H9 (cell line): ENCODE measurements at regions not wholly inside any gene's neighbourhood (a gene's known extent, or its start where the extent isn't known, plus 50 kb on each side); places are given as distances from the start of the nearest gene placed in this dataset.

Source experiments
- DNase-seq: peaks from one replicate; pipeline ENCODE4 v3.0.0-alpha.2; 2017
- H2AFZ ChIP-seq: one replicate; pipeline ENCODE4 v1.6.1; 2013; ENCODE audit warnings: mild to moderate bottlenecking, low read length, control low read depth, moderate library complexity
- H2AK5ac ChIP-seq: 2 replicates; pipeline ENCODE4 v1.6.1; 2013; ENCODE audit warnings: low read length, control low read depth, mixed read lengths; ENCODE audit not compliant: insufficient read length
- H2BK120ac ChIP-seq: one replicate; pipeline ENCODE4 v1.6.1; 2013; ENCODE audit warnings: low read depth, mild to moderate bottlenecking, low read length, control low read depth, inconsistent platforms; ENCODE audit not compliant: poor library complexity, severe bottlenecking
- H2BK12ac ChIP-seq: 2 replicates; pipeline ENCODE4 v1.6.1; 2013; ENCODE audit warnings: low read length, control low read depth, mixed read lengths, low read depth; ENCODE audit not compliant: insufficient read length
- H2BK15ac ChIP-seq: 2 replicates; pipeline ENCODE4 v1.6.1; 2013; ENCODE audit warnings: low read depth, low read length, control low read depth
- H2BK20ac ChIP-seq: one replicate; pipeline ENCODE4 v1.6.1; 2013; ENCODE audit warnings: low read depth, mild to moderate bottlenecking, low read length, control low read depth, inconsistent platforms; ENCODE audit not compliant: poor library complexity, severe bottlenecking
- H2BK5ac ChIP-seq: 2 replicates; pipeline ENCODE4 v1.6.1; 2013; ENCODE audit warnings: low read length, control low read depth, mixed read lengths; ENCODE audit not compliant: insufficient read length
- H3K14ac ChIP-seq: 2 replicates; pipeline ENCODE4 v1.6.1; 2013; ENCODE audit warnings: low read length, control low read depth; ENCODE audit not compliant: insufficient read depth
- H3K18ac ChIP-seq: 2 replicates; pipeline ENCODE4 v1.6.1; 2013; ENCODE audit warnings: low read depth, mild to moderate bottlenecking, mixed read lengths, low read length, control low read depth; ENCODE audit not compliant: insufficient read length
- H3K23ac ChIP-seq: 2 replicates; pipeline ENCODE4 v1.6.1; 2013; ENCODE audit warnings: low read length, control low read depth, mixed read lengths, low read depth; ENCODE audit not compliant: insufficient read length
- H3K23me2 ChIP-seq: 2 replicates; pipeline ENCODE4 v1.6.1; 2013; ENCODE audit warnings: low read depth, mild to moderate bottlenecking, mixed read lengths, low read length, control low read depth; ENCODE audit not compliant: insufficient read length, poor library complexity, severe bottlenecking
- H3K27ac ChIP-seq: 2 replicates; pipeline ENCODE4 v1.5.1; 2013; ENCODE audit warnings: low read length, control low read depth, mixed read lengths, low read depth; ENCODE audit not compliant: insufficient read length
- H3K27me3 ChIP-seq: 2 replicates; pipeline ENCODE4 v1.6.1; 2013; ENCODE audit warnings: low read length, control low read depth, inconsistent platforms; ENCODE audit not compliant: insufficient read depth
- H3K4ac ChIP-seq: 2 replicates; pipeline ENCODE4 v1.6.1; 2013; ENCODE audit warnings: low read depth, mild to moderate bottlenecking, control low read depth, inconsistent platforms, low read length, moderate library complexity
- H3K4me1 ChIP-seq: 2 replicates; pipeline ENCODE4 v1.6.1; 2013; ENCODE audit warnings: low read length, control low read depth, inconsistent platforms; ENCODE audit not compliant: insufficient read depth
- H3K4me2 ChIP-seq: 2 replicates; pipeline ENCODE4 v1.6.1; 2013; ENCODE audit warnings: low read length, control low read depth, mixed read lengths; ENCODE audit not compliant: insufficient read length, insufficient read depth
- H3K56ac ChIP-seq: 2 replicates; pipeline ENCODE4 v1.6.1; 2013; ENCODE audit warnings: low read depth, mild to moderate bottlenecking, mixed read lengths, low read length, control low read depth; ENCODE audit not compliant: insufficient read length
- H3K79me1 ChIP-seq: 2 replicates; pipeline ENCODE4 v1.6.1; 2013; ENCODE audit warnings: low read depth, mild to moderate bottlenecking, moderate library complexity, low read length, control low read depth, inconsistent platforms; ENCODE audit not compliant: insufficient read depth, poor library complexity, severe bottlenecking
- H3K79me2 ChIP-seq: 2 replicates; pipeline ENCODE4 v1.6.1; 2013; ENCODE audit warnings: low read length, control low read depth, inconsistent platforms; ENCODE audit not compliant: insufficient read depth
- H3K9ac ChIP-seq: 2 replicates; pipeline ENCODE4 v1.6.1; 2013; ENCODE audit warnings: low read length, control low read depth, mixed read lengths; ENCODE audit not compliant: insufficient read length; ENCODE audit errors: extremely low read depth
- H3K9me3 ChIP-seq: one replicate; pipeline ENCODE4 v1.6.1; 2013; ENCODE audit warnings: low read depth, low read length, inconsistent platforms; ENCODE audit not compliant: control insufficient read depth
- H3T11ph ChIP-seq: one replicate; pipeline ENCODE4 v1.6.1; 2013; ENCODE audit warnings: mild to moderate bottlenecking, low read length, control low read depth, inconsistent platforms
- H4K20me1 ChIP-seq: one replicate; pipeline ENCODE4 v1.6.1; 2013; ENCODE audit not compliant: control insufficient read depth, insufficient read length, insufficient read depth
- H4K5ac ChIP-seq: 2 replicates; pipeline ENCODE4 v1.6.1; 2013; ENCODE audit warnings: low read depth, mild to moderate bottlenecking, mixed read lengths, low read length, control low read depth; ENCODE audit not compliant: insufficient read length
- H4K8ac ChIP-seq: replicated peaks from 2 replicates; pipeline ENCODE4 v1.6.1; 2013; ENCODE audit warnings: low read length, control low read depth, mixed read lengths, low read depth; ENCODE audit not compliant: insufficient read length
- H4K91ac ChIP-seq: 2 replicates; pipeline ENCODE4 v1.6.1; 2013; ENCODE audit warnings: low read depth, mild to moderate bottlenecking, moderate library complexity, mixed read lengths, low read length, control low read depth; ENCODE audit not compliant: insufficient read length
- H3K27ac Mint-ChIP-seq, 3 experiments: 2 replicates in 2 of 3; 3 replicates in 1 of 3; pipeline ENCODE4 v1.8.0; 2020 to 2021; ENCODE audit warnings: mixed read lengths in 3 of 3, mild to moderate bottlenecking in 1 of 3, moderate library complexity in 1 of 3
- H3K27me3 Mint-ChIP-seq: 2 replicates; pipeline ENCODE4 v1.8.0; 2021; ENCODE audit warnings: low read depth, mild to moderate bottlenecking, moderate library complexity, mixed read lengths
- H3K36me3 Mint-ChIP-seq, 3 experiments: 2 replicates in 2 of 3; 3 replicates in 1 of 3; pipeline ENCODE4 v1.8.0; 2020 to 2021; ENCODE audit warnings: low read depth in 3 of 3, mixed read lengths in 3 of 3; ENCODE audit not compliant: insufficient read depth in 1 of 3
- H3K4me1 Mint-ChIP-seq, 2 experiments: 2 replicates each; pipeline ENCODE4 v1.8.0; 2020; ENCODE audit warnings: mixed read lengths in 2 of 2
- H3K4me3 Mint-ChIP-seq, 2 experiments: 2 replicates in 1 of 2; 3 replicates in 1 of 2; pipeline ENCODE4 v1.8.0; 2020 to 2021; ENCODE audit warnings: mild to moderate bottlenecking in 2 of 2, mixed read lengths in 2 of 2, moderate library complexity in 1 of 2
- H3K9me3 Mint-ChIP-seq, 2 experiments: 2 replicates in 1 of 2; 3 replicates in 1 of 2; pipeline ENCODE4 v1.8.0; 2020; ENCODE audit warnings: mild to moderate bottlenecking in 2 of 2, mixed read lengths in 2 of 2, moderate library complexity in 1 of 2
- WGBS: extraction: QIAGEN DNeasy Blood & Tissue Kit; methylation state at CpG from one replicate; pipeline ENCODE4 v1.1.7; 2013; ENCODE audit warnings: missing lambda C conversion rate, low lambda C conversion rate, mixed read lengths; ENCODE audit not compliant: insufficient read length; ENCODE audit errors: extremely low coverage; 5-methylcytosine and 5-hydroxymethylcytosine counted together
- TF ChIP-seq, protein P1 (sequence below): fragments of 200-600 bp; sonication (generic); conservative IDR thresholded peaks from 3 replicates; pipeline ENCODE4 v1.8.0; 2021; ENCODE audit warnings: antibody characterized with exemption, mild to moderate bottlenecking

DNA sequence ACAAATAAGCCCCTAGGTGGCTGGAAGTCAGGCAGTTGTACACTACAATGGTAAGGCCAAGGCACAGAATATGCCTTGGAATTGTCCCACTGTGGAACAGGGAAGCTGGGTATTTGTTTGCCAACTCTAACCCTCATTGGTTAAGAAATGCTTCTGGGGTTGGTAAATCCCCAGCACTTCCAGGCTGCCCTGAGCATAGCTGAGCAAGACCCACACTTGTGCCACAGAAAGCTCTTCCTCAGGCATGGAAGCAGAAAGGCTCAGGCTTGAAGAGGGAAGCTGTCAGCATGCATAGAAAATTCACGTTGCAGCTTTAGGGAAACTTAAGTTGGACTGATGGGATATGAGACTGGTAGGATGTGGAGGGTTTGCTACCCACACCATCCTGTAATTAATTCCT lies 86.9 kb upstream of the PLCL2 start:
- Histone ChIP-seq H2BK5ac (no peak overlapping the region), H3K23me2 (no peaks in the 10 kb centered on the region), H3K4me2 (no peak overlapping the region), H3K27ac (no peak overlapping the region), H2BK20ac (no peak overlapping the region), H3K79me1 (no peaks in the 10 kb centered on the region), H3K4ac (no peak overlapping the region), H2AFZ (no peak overlapping the region), H3K23ac (no peak overlapping the region), H3K14ac (no peak overlapping the region), H3K9me3 (no peaks in the 10 kb centered on the region), H4K8ac (no peak overlapping the region), H3K79me2 (no peaks in the 10 kb centered on the region), H4K20me1 (no peaks in the 10 kb centered on the region), H3K18ac (no peak overlapping the region), H3K4me1 (peaks cover 12% of the 10 kb centered on the region; the same call in 1 of the 2 replicates), H2BK12ac (no peak overlapping the region), H2BK120ac (no peak overlapping the region), H3K9ac (no peak overlapping the region), H3T11ph (no peak overlapping the region), H2BK15ac (no peak overlapping the region), H3K27me3 (no peaks in the 10 kb centered on the region), H3K56ac (no peak overlapping the region), H2AK5ac (no peak overlapping the region), H4K5ac (no peak overlapping the region), H4K91ac (no peak overlapping the region)
- no peak overlapping the region for H3K4me3 Mint-ChIP-seq
- WGBS: no CpG with 5 or more reads among the region's 1 CpG
- H3K4me1 Mint-ChIP-seq: peaks cover 31 to 49% of the 10 kb centered on the region in 2 experiments
- H3K9me3 Mint-ChIP-seq: peaks cover 0 to 3% of the 10 kb centered on the region in 2 experiments; a peak in 3 of 5 replicates
- TF ChIP-seq, protein P1, sequence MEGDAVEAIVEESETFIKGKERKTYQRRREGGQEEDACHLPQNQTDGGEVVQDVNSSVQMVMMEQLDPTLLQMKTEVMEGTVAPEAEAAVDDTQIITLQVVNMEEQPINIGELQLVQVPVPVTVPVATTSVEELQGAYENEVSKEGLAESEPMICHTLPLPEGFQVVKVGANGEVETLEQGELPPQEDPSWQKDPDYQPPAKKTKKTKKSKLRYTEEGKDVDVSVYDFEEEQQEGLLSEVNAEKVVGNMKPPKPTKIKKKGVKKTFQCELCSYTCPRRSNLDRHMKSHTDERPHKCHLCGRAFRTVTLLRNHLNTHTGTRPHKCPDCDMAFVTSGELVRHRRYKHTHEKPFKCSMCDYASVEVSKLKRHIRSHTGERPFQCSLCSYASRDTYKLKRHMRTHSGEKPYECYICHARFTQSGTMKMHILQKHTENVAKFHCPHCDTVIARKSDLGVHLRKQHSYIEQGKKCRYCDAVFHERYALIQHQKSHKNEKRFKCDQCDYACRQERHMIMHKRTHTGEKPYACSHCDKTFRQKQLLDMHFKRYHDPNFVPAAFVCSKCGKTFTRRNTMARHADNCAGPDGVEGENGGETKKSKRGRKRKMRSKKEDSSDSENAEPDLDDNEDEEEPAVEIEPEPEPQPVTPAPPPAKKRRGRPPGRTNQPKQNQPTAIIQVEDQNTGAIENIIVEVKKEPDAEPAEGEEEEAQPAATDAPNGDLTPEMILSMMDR: no peak
- peaks cover 3 to 22% (median 4%) of the 10 kb centered on the region in 3 experiments; a peak in 5 of 7 replicates for H3K36me3 Mint-ChIP-seq
- H3K27me3 Mint-ChIP-seq: peaks cover 2% of the 10 kb centered on the region; the same call in 1 of the 2 replicates
- H3K27ac Mint-ChIP-seq: no peak overlapping the region
- DNase-seq: no peak
